Kidney capillary endothelial cell (primary cell): ENCODE measurements at regions not wholly inside any gene's neighbourhood (a gene's known extent, or its start where the extent isn't known, plus 50 kb on each side); places are given as distances from the start of the nearest gene placed in this dataset.
"Not testable (repeated sequence)": the region's sequence is repeated elsewhere in the genome, so short reads cannot be mapped to it uniquely, and the experiment has no call there.

Source experiments
- DNase-seq: peaks from one replicate; pipeline ENCODE4 v3.0.0-alpha.2; 2018; ENCODE audit warnings: low spot score

- no peak for DNase-seq
Observed at GRCh38 chr22:27097933-27098332, 440.5 kb downstream of the MIAT start.

GRCh38 chr22:27099946-27100722, 442.7 kb downstream of the MIAT start:
- DNase-seq = no peak

- no peak for DNase-seq
Observed at GRCh38 chr22:27100789-27101188, 443.4 kb downstream of the MIAT start.

GRCh38 chr22:27101288-27101687, 443.9 kb downstream of the MIAT start:
- DNase-seq = no peak

- DNase-seq = no peak
Observed at GRCh38 chr22:27104449-27104848, 447.1 kb downstream of the MIAT start.

- DNase-seq = no peak
Observed at GRCh38 chr22:27105142-27106025, 448.0 kb downstream of the MIAT start.

GRCh38 chr22:27106985-27107384, 449.6 kb downstream of the MIAT start:
- no peak for DNase-seq

GRCh38 chr22:27107386-27107785, 450.0 kb downstream of the MIAT start:
- DNase-seq = no peak

- peak; percentile 78 for DNase-seq
Observed at GRCh38 chr22:27107824-27108223, 450.4 kb downstream of the MIAT start.

- DNase-seq = no peak
Observed at GRCh38 chr22:27108425-27109114, 451.2 kb downstream of the MIAT start.

- DNase-seq = not testable (repeated sequence)
Observed at GRCh38 chr22:27109406-27109805, 452.0 kb downstream of the MIAT start.

- no peak for DNase-seq
Observed at GRCh38 chr22:27110665-27111451, 453.5 kb downstream of the MIAT start.

GRCh38 chr22:27111796-27112672, 454.6 kb downstream of the MIAT start:
- no peak for DNase-seq

- DNase-seq = peak; percentile 81
Observed at GRCh38 chr22:27113211-27113635, 455.8 kb downstream of the MIAT start.

- DNase-seq = no peak
Observed at GRCh38 chr22:27113641-27114040, 456.3 kb downstream of the MIAT start.

- DNase-seq = no peak
Observed at GRCh38 chr22:27114186-27114585, 456.8 kb downstream of the MIAT start.

GRCh38 chr22:27115410-27115809, 458.0 kb downstream of the MIAT start:
- no peak for DNase-seq

- peak; percentile 85 for DNase-seq
Observed at GRCh38 chr22:27115816-27116256, 458.4 kb downstream of the MIAT start.

- no peak for DNase-seq
Observed at GRCh38 chr22:27116312-27117086, 459.1 kb downstream of the MIAT start.

- no peak for DNase-seq
Observed at GRCh38 chr22:27120036-27120435, 462.6 kb downstream of the MIAT start.
